NCI-H187 (cell line): ENCODE measurements at regions not wholly inside any gene's neighbourhood (a gene's known extent, or its start where the extent isn't known, plus 50 kb on each side); places are given as distances from the start of the nearest gene placed in this dataset.

Experiments
- DNase-seq, 2 experiments: peaks; one replicate each; lab custom pipeline; 2025; lab: John Stamatoyannopoulos, UW

GRCh38 chr6:133185731-133186130, 55.4 kb upstream of the EYA4 start:
- no peak for DNase-seq

GRCh38 chr6:133187114-133187513, 54.0 kb upstream of the EYA4 start:
- DNase-seq = no peak

- no peak for DNase-seq
These were observed 53.3 kb upstream of the EYA4 start for GRCh38 chr6:133187657-133188453.

DNA sequence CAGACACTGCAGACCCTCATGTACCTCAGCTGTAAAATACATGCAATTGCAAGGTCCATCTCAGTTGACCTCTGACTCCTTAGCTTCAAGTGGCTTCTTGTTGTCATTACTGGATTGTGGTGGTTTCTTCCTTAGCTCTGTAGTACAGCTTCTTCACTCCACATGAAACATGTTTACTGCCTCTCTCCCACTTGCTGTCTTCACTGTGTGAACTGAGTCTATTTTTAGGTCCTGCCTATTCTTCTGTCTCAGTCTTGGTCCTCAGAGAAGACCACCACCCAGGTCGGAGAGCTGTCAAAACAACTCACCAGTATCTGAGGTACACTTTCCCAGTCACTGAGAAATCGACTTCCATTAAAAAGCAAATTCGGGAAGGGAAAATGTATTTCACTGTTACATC, 50.2 kb upstream of the EYA4 start:
- DNase-seq = no peak

- no peak for DNase-seq
These were observed 49.8 kb upstream of the EYA4 start for GRCh38 chr6:133191323-133191722.
